ENCODE measurements at regions not wholly inside any gene's neighbourhood (a gene's known extent, or its start where the extent isn't known, plus 50 kb on each side); places are given as distances from the start of the nearest gene placed in this dataset.

DNA sequence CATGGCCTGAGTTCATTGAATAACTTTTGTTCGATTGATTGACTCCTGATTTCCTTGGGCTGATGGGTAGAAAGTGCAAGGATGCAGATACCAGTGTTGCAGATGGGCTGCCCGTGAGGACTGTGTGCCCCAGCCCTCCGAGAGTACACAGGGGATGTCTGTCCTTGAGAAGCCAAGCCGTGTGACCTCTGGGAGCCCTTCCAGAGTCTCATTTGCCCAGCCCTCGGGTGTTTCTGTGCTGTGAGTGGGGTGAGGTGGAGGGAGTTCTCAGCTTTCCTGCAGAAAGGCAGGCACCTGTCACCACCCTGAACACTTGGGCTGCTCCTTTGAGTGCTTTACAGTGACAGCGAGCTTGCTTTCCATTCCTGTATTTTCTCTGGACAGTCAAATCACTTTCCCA, 96.4 kb upstream of the CACNA1E start:
- Histone ChIP-seq H3K36me3 (no peaks in the 10 kb centered on the region), H3K4me1 (peaks cover 8% of the 10 kb centered on the region), H3K27me3 (ENCODE audit: low read depth) (peaks cover 29% of the 10 kb centered on the region), H3K9me3 (replicated peaks) (no peaks in the 10 kb centered on the region), H3K4me3 (no peak overlapping the region), H3K27ac (replicated peaks) (no peak overlapping the region)
- TF ChIP-seq CTCF (IDR thresholded peaks at IDR 0.05; ENCODE audit: borderline replicate concordance): no peak
- intact Hi-C loops (cut with micrococcal nuclease): no loop called here
- DNase-seq: no peak

- Histone ChIP-seq H3K27me3 (ENCODE audit: low read depth) (peaks cover 37% of the 10 kb centered on the region), H3K36me3 (no peaks in the 10 kb centered on the region), H3K4me3 (no peak overlapping the region), H3K27ac (replicated peaks) (no peak overlapping the region), H3K4me1 (peaks cover 8% of the 10 kb centered on the region), H3K9me3 (replicated peaks) (no peaks in the 10 kb centered on the region)
- intact Hi-C loops (cut with micrococcal nuclease): no loop called here
- no peak for DNase-seq
- TF ChIP-seq CTCF (IDR thresholded peaks at IDR 0.05; ENCODE audit: borderline replicate concordance): no peak
Measured at GRCh38 chr1:181387702-181388101, 95.6 kb upstream of the CACNA1E start.

GRCh38 chr1:181390410-181391077, 92.8 kb upstream of the CACNA1E start:
- Histone ChIP-seq H3K4me3 (no peak overlapping the region), H3K27me3 (ENCODE audit: low read depth) (peaks cover 60% of the 10 kb centered on the region), H3K9me3 (replicated peaks) (no peaks in the 10 kb centered on the region), H3K27ac (replicated peaks) (no peak overlapping the region), H3K36me3 (no peaks in the 10 kb centered on the region), H3K4me1 (peaks cover 8% of the 10 kb centered on the region)
- no peak for DNase-seq
- no peak for TF ChIP-seq CTCF (IDR thresholded peaks at IDR 0.05; ENCODE audit: borderline replicate concordance)
- intact Hi-C loops (cut with micrococcal nuclease): no loop called here

DNA sequence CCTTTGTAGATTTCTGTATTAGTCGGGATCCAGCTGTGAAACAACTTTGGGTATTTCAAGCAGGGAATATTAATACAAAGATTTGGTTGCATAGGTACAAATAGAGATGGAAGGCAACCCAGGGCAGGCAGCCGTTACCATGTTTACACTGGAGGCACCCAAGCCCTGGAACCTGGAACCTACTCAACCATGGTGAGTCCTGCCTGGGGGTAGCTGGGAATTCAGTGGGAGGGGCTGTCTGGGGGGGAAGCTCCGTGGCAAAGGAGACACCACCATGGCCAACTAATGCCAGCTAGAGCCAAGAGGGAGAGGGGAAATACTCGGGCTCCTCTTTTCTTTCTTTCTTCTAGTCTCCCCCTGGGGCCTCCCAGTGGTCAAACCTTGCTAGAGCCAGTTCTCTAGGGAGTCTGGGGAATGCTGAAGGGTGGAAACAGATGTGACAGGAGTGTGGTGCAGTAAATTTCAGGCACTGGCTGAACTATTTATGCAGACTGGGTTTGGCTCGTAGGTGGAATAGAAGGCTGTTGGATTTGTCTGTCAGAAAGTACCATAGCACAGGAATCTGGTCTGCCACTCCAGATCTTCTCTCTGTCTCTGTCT, 91.9 kb upstream of the CACNA1E start:
- DNase-seq: no peak
- Histone ChIP-seq H3K9me3 (replicated peaks) (no peaks in the 10 kb centered on the region), H3K27me3 (ENCODE audit: low read depth) (peaks cover 69% of the 10 kb centered on the region), H3K4me3 (no peak overlapping the region), H3K4me1 (peaks cover 3% of the 10 kb centered on the region), H3K36me3 (no peaks in the 10 kb centered on the region), H3K27ac (replicated peaks) (no peak overlapping the region)
- intact Hi-C loops (cut with micrococcal nuclease): no loop called here
- TF ChIP-seq CTCF (IDR thresholded peaks at IDR 0.05; ENCODE audit: borderline replicate concordance): no peak

GRCh38 chr1:181392133-181392532, 91.2 kb upstream of the CACNA1E start:
- Histone ChIP-seq H3K36me3 (no peaks in the 10 kb centered on the region), H3K4me3 (no peak overlapping the region), H3K27me3 (ENCODE audit: low read depth) (peaks cover 70% of the 10 kb centered on the region), H3K4me1 (no peaks in the 10 kb centered on the region), H3K9me3 (replicated peaks) (no peaks in the 10 kb centered on the region), H3K27ac (replicated peaks) (no peak overlapping the region)
- no peak for DNase-seq
- intact Hi-C loops (cut with micrococcal nuclease): no loop called here
- TF ChIP-seq CTCF (IDR thresholded peaks at IDR 0.05; ENCODE audit: borderline replicate concordance): no peak
